PC-9 (cell line): ENCODE measurements at regions not wholly inside any gene's neighbourhood (a gene's known extent, or its start where the extent isn't known, plus 50 kb on each side); places are given as distances from the start of the nearest gene placed in this dataset.

Experiments used
- EZH2 ChIP-seq: fragments of 200-600 bp; sonication (generic); IDR thresholded peaks from 2 replicates; pipeline ENCODE4 v1.8.0; 2017; ENCODE audit warnings: antibody characterized with exemption, low read depth
- TF ChIP-seq, protein P1 (sequence below): fragments of 200-600 bp; sonication (generic); conservative IDR thresholded peaks from 2 replicates; pipeline ENCODE4 v1.6.1; 2017; ENCODE audit warnings: mixed run types, antibody characterized with exemption, mild to moderate bottlenecking, moderate library complexity

DNA sequence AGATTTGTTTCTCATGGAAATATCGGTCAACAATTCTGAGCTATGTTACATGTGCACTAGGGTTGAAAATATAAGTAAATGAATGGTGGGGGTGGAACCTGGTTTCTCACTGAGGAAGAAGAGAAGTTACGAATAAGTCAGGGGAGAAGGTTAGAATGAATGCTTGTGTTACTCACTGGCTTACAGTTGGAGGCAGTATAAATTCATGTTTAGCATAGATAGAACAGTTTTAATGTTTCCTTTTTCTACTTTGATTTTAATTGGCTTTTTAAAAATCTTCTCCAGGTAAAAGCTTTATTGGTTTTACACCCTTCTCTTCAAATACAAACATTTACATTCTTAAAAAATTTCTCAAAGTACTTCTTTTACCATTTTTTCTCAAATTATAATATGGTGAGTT, 1113.7 kb downstream of the CDH11 start:
- TF ChIP-seq, protein P1, sequence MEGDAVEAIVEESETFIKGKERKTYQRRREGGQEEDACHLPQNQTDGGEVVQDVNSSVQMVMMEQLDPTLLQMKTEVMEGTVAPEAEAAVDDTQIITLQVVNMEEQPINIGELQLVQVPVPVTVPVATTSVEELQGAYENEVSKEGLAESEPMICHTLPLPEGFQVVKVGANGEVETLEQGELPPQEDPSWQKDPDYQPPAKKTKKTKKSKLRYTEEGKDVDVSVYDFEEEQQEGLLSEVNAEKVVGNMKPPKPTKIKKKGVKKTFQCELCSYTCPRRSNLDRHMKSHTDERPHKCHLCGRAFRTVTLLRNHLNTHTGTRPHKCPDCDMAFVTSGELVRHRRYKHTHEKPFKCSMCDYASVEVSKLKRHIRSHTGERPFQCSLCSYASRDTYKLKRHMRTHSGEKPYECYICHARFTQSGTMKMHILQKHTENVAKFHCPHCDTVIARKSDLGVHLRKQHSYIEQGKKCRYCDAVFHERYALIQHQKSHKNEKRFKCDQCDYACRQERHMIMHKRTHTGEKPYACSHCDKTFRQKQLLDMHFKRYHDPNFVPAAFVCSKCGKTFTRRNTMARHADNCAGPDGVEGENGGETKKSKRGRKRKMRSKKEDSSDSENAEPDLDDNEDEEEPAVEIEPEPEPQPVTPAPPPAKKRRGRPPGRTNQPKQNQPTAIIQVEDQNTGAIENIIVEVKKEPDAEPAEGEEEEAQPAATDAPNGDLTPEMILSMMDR: no peak
- no peak for TF ChIP-seq EZH2
